GM12878 (cell line): ENCODE measurements at regions not wholly inside any gene's neighbourhood (a gene's known extent, or its start where the extent isn't known, plus 50 kb on each side); places are given as distances from the start of the nearest gene placed in this dataset.

ENCODE experiments used
- ATAC-seq: fragments of 200-7000 bp; cut with Tn5 transposase; 3 replicates; pipeline ENCODE4 v1.9.1; 2020; ENCODE audit warnings: mild to moderate bottlenecking, moderate library complexity
- BruUV-seq: library from RNA; stranded (reverse); fragments of 400-500 nt; replicated peaks from 2 replicates; lab custom pipeline; 2021; lab: Mats Ljungman, UMichigan
- CTCF ChIA-PET: fragments of 300-600 bp; sonication (Branson Sonifier 250); formaldehyde crosslinking; extraction: SDS; loops from one replicate; lab custom pipeline; 2021; ENCODE audit warnings: inconsistent platforms; lab: Yijun Ruan, JAX
- POLR2A ChIA-PET: fragments of 350-600 bp; formaldehyde crosslinking; extraction: SDS; loops from one replicate; lab custom pipeline; 2021; ENCODE audit warnings: inconsistent platforms; lab: Charles Lee
- RAD21 ChIA-PET: fragments of 300-600 bp; sonication (Branson Sonifier 250); formaldehyde crosslinking; loops from one replicate; lab custom pipeline; 2023; ENCODE audit warnings: antibody characterized with exemption; ENCODE audit not compliant: unreplicated experiment; lab: Charles Lee
- SMC1A ChIA-PET: fragments of 300-600 bp; sonication (Branson Sonifier 250); formaldehyde crosslinking; loops from one replicate; lab custom pipeline; 2023; ENCODE audit not compliant: unreplicated experiment, uncharacterized antibody; lab: Charles Lee
- DNase-seq: peaks from one replicate; pipeline ENCODE4 v3.0.0-alpha.2; 2011; ENCODE audit warnings: low read depth, low spot score
- FAIRE-seq: peaks from 3 replicates; lab custom pipeline; 2011; peaks lifted over from hg19 to GRCh38; lab: Jason Lieb, UNC
- H2AFZ ChIP-seq: 2 replicates; pipeline ENCODE4 v1.6.0; 2011; ENCODE audit warnings: low read depth, low read length, control low read depth; ENCODE audit not compliant: control insufficient read depth
- H3K27ac ChIP-seq: 2 replicates; pipeline ENCODE4 v1.5.1; 2011; ENCODE audit warnings: control low read depth; ENCODE audit not compliant: control insufficient read depth, insufficient read depth
- H3K27me3 ChIP-seq, 2 experiments: replicated peaks in 1 of 2; 2 replicates each; pipeline versions ENCODE4 v1.6.0 to v1.6.1; 2011; ENCODE audit warnings: low read length in 1 of 2; ENCODE audit not compliant: control insufficient read depth in 2 of 2, insufficient read depth in 2 of 2
- H3K36me3 ChIP-seq, 2 experiments: 2 replicates each; pipeline ENCODE4 v1.5.1; 2011; ENCODE audit warnings: low read length in 1 of 2; ENCODE audit not compliant: control insufficient read depth in 2 of 2, insufficient read depth in 2 of 2
- H3K4me1 ChIP-seq: 2 replicates; pipeline ENCODE4 v1.6.1; 2011; ENCODE audit warnings: mild to moderate bottlenecking, low read length, moderate library complexity, mixed read lengths; ENCODE audit not compliant: control insufficient read depth, insufficient read depth
- H3K4me2 ChIP-seq: 2 replicates; pipeline ENCODE4 v1.6.0; 2011; ENCODE audit warnings: control low read depth; ENCODE audit not compliant: control insufficient read depth, insufficient read depth
- H3K4me3 ChIP-seq: fragments of 200-600 bp; sonication (generic); 2 replicates; pipeline ENCODE4 v1.5.1; 2016
- H3K79me2 ChIP-seq: 2 replicates; pipeline ENCODE4 v1.6.0; 2011; ENCODE audit warnings: low read length; ENCODE audit not compliant: control insufficient read depth, insufficient read depth
- H3K9ac ChIP-seq: 2 replicates; pipeline ENCODE4 v1.8.0; 2011; ENCODE audit warnings: low read length, control low read depth, mixed read lengths; ENCODE audit not compliant: control insufficient read depth, insufficient read depth
- H3K9me3 ChIP-seq: replicated peaks from 3 replicates; pipeline ENCODE4 v1.5.1; 2011; ENCODE audit warnings: mild to moderate bottlenecking, low read length; ENCODE audit not compliant: control insufficient read depth, insufficient read depth
- H4K20me1 ChIP-seq: 2 replicates; pipeline ENCODE4 v1.6.0; 2011; ENCODE audit not compliant: control insufficient read depth, insufficient read depth
- POLR2A ChIP-seq: IDR thresholded peaks from 2 replicates; pipeline ENCODE4 v1.6.1; 2011; ENCODE audit warnings: low read depth, mild to moderate bottlenecking, low read length
- SREBF2 ChIP-seq: IDR thresholded peaks from 2 replicates; pipeline ENCODE4 v1.6.1; 2012; ENCODE audit warnings: mild to moderate bottlenecking, low read length
- SUZ12 ChIP-seq: fragments of 200-600 bp; sonication (generic); IDR thresholded peaks from one replicate; pipeline ENCODE4 v1.6.1; 2018; ENCODE audit warnings: antibody characterized with exemption, mild to moderate bottlenecking; ENCODE audit not compliant: unreplicated experiment
- ZNF687 ChIP-seq: fragments of 450-650 bp; IDR thresholded peaks from 2 replicates; pipeline ENCODE4 v1.6.1; 2017; ENCODE audit warnings: mild to moderate bottlenecking, moderate library complexity
- ZSCAN29 ChIP-seq: fragments of 450-650 bp; IDR thresholded peaks from 2 replicates; pipeline ENCODE4 v1.6.1; 2017; ENCODE audit warnings: mild to moderate bottlenecking, moderate library complexity
- WGBS: methylation state at CpG from one replicate; pipeline ENCODE4 v1.1.6; 2016; ENCODE audit warnings: low lambda C conversion rate; ENCODE audit not compliant: insufficient replicate concordance, insufficient coverage; ENCODE audit errors: missing lambda C conversion rate; 5-methylcytosine and 5-hydroxymethylcytosine counted together
- in situ Hi-C: fragments of 300-500 bp; cut with MboI; formaldehyde crosslinking; loops from 9 replicates; pipeline ENCODE4 v1.14.3; 2018; ENCODE audit warnings: mixed read lengths
- intact Hi-C: fragments of 100-400 bp; cut with micrococcal nuclease; formaldehyde crosslinking; loops from one replicate; pipeline ENCODE4 v1.14.2; 2022; ENCODE audit not compliant: unreplicated experiment

- CTCF ChIA-PET, result interaction anchor here (1.1 kb wide), 1 partner anchor 19 kb away, joined by 4 read pairs; no protein-coding TSS in a partner anchor
- intact Hi-C loops, result no loop called here
These were observed 241.0 kb downstream of the OLFM4 start for GRCh38 chr13:53269634-53270033.

More at GRCh38 chr13:53269634-53270033, 241.0 kb downstream of the OLFM4 start:
- no peak overlapping the region for H2AFZ ChIP-seq
- in situ Hi-C loops, result no loop called here
- RAD21 ChIA-PET, result no interaction called here
- WGBS, result 37% methylated on average over 6 of the region's 6 CpGs
- no peak overlapping the region for H3K27ac ChIP-seq
- ATAC-seq, result no peak
- POLR2A ChIA-PET, result no interaction called here
- H3K4me3 ChIP-seq, result no peak overlapping the region
- H3K4me1 ChIP-seq, result no peaks in the 10 kb centered on the region
- SMC1A ChIA-PET, result interaction anchor here (0.7 kb wide), 1 partner anchor 13 kb away, joined by 3 read pairs; no protein-coding TSS in a partner anchor
- no peaks in the 10 kb centered on the region for H3K36me3 ChIP-seq
- no peaks in the 10 kb centered on the region for H3K79me2 ChIP-seq
- DNase-seq, result no peak
- no peak overlapping the region for H3K4me2 ChIP-seq
- BruUV-seq, result no TSS peak
- FAIRE-seq, result no peak
- no peaks in the 10 kb centered on the region for H3K27me3 ChIP-seq
- no peaks in the 10 kb centered on the region for H4K20me1 ChIP-seq
- H3K9me3 ChIP-seq, result no peaks in the 10 kb centered on the region
- TF ChIP-seq SUZ12, result no peak
- TF ChIP-seq ZNF687, result no peak
- TF ChIP-seq ZSCAN29, result no peak
- TF ChIP-seq POLR2A, result no peak
- TF ChIP-seq SREBF2, result no peak
- H3K9ac ChIP-seq, result no peak overlapping the region
